ENCODE measurements at regions not wholly inside any gene's neighbourhood (a gene's known extent, or its start where the extent isn't known, plus 50 kb on each side); places are given as distances from the start of the nearest gene placed in this dataset.

- Histone ChIP-seq H4K20me1 (ENCODE audit: insufficient read depth, low read length) (no peaks in the 10 kb centered on the region), H3K27me3 (ENCODE audit: insufficient read depth, low read length) (no peaks in the 10 kb centered on the region), H3K36me3 (ENCODE audit: insufficient read depth, low read length) (no peaks in the 10 kb centered on the region), H2AFZ (ENCODE audit: low read depth, low read length) (no peak overlapping the region), H3K27ac (ENCODE audit: low read depth, low read length) (no peak overlapping the region), H3K4me3 (ENCODE audit: insufficient read depth, low read depth, low read length) (no peak overlapping the region), H3K4me2 (ENCODE audit: low read length) (no peak overlapping the region), H3K4me1 (ENCODE audit: insufficient read depth, low read length) (no peaks in the 10 kb centered on the region), H3K9me3 (ENCODE audit: insufficient read depth, low read depth, low read length) (no peaks in the 10 kb centered on the region), H3K9ac (ENCODE audit: low read length) (no peak overlapping the region), H3K79me2 (ENCODE audit: insufficient read depth, low read length) (no peaks in the 10 kb centered on the region)
- FAIRE-seq (no peak), DNase-seq (ENCODE audit: low read depth) (no peak)
- Mint-ChIP-seq H3K27ac (ENCODE audit: unreplicated experiment) (no peak overlapping the region), H3K9me3 (ENCODE audit: unreplicated experiment) (no peaks in the 10 kb centered on the region), H3K4me1 (ENCODE audit: low read depth, unreplicated experiment) (no peaks in the 10 kb centered on the region), H3K4me3 (ENCODE audit: unreplicated experiment) (no peak overlapping the region), H3K27me3 (ENCODE audit: low read depth, unreplicated experiment) (no peaks in the 10 kb centered on the region), H3K36me3 (ENCODE audit: low read depth, unreplicated experiment) (no peaks in the 10 kb centered on the region)
- TF ChIP-seq CTCF (IDR thresholded peaks at IDR 0.05; ENCODE audit: insufficient read depth, low read depth, low read length) (no peak), EZH2 (IDR thresholded peaks at IDR 0.05; ENCODE audit: insufficient read depth, low read length) (no peak)
Observed at GRCh38 chr4:180253419-180253818, 1989.8 kb upstream of the TENM3 start.

- Mint-ChIP-seq H3K9me3 (ENCODE audit: unreplicated experiment) (no peaks in the 10 kb centered on the region), H3K4me1 (ENCODE audit: low read depth, unreplicated experiment) (no peaks in the 10 kb centered on the region), H3K27me3 (ENCODE audit: low read depth, unreplicated experiment) (no peaks in the 10 kb centered on the region), H3K36me3 (ENCODE audit: low read depth, unreplicated experiment) (no peaks in the 10 kb centered on the region), H3K4me3 (ENCODE audit: unreplicated experiment) (no peak overlapping the region), H3K27ac (ENCODE audit: unreplicated experiment) (no peak overlapping the region)
- Histone ChIP-seq H3K27me3 (ENCODE audit: insufficient read depth, low read length) (no peaks in the 10 kb centered on the region), H3K27ac (ENCODE audit: low read depth, low read length) (no peak overlapping the region), H2AFZ (ENCODE audit: low read depth, low read length) (no peak overlapping the region), H3K9me3 (ENCODE audit: insufficient read depth, low read depth, low read length) (no peaks in the 10 kb centered on the region), H3K36me3 (ENCODE audit: insufficient read depth, low read length) (no peaks in the 10 kb centered on the region), H3K79me2 (ENCODE audit: insufficient read depth, low read length) (no peaks in the 10 kb centered on the region), H3K4me1 (ENCODE audit: insufficient read depth, low read length) (no peaks in the 10 kb centered on the region), H4K20me1 (ENCODE audit: insufficient read depth, low read length) (no peaks in the 10 kb centered on the region), H3K4me2 (ENCODE audit: low read length) (no peak overlapping the region), H3K4me3 (ENCODE audit: insufficient read depth, low read depth, low read length) (no peak overlapping the region), H3K9ac (ENCODE audit: low read length) (no peak overlapping the region)
- FAIRE-seq (no peak), DNase-seq (ENCODE audit: low read depth) (no peak)
- TF ChIP-seq CTCF (IDR thresholded peaks at IDR 0.05; ENCODE audit: insufficient read depth, low read depth, low read length): no peak
- TF ChIP-seq EZH2 (IDR thresholded peaks at IDR 0.05; ENCODE audit: insufficient read depth, low read length): no peak
Observed at GRCh38 chr4:180261346-180261745, 1981.9 kb upstream of the TENM3 start.

GRCh38 chr4:180280076-180280475 lies 1963.1 kb upstream of the TENM3 start:
- H3K9me3 ChIP-seq (ENCODE audit: insufficient read depth, low read depth, low read length): no peaks in the 10 kb centered on the region
- H4K20me1 ChIP-seq (ENCODE audit: insufficient read depth, low read length): no peaks in the 10 kb centered on the region
- H3K4me3 ChIP-seq (ENCODE audit: insufficient read depth, low read depth, low read length): no peak overlapping the region
- no peak for DNase-seq (ENCODE audit: low read depth)
- H3K36me3 ChIP-seq (ENCODE audit: insufficient read depth, low read length): no peaks in the 10 kb centered on the region
- H3K79me2 ChIP-seq (ENCODE audit: insufficient read depth, low read length): no peaks in the 10 kb centered on the region
- H3K4me1 ChIP-seq (ENCODE audit: insufficient read depth, low read length): no peaks in the 10 kb centered on the region
- TF ChIP-seq EZH2 (IDR thresholded peaks at IDR 0.05; ENCODE audit: insufficient read depth, low read length) (no peak), CTCF (IDR thresholded peaks at IDR 0.05; ENCODE audit: insufficient read depth, low read depth, low read length) (no peak)
- H3K9me3 Mint-ChIP-seq (ENCODE audit: unreplicated experiment): no peaks in the 10 kb centered on the region
- H3K27ac Mint-ChIP-seq (ENCODE audit: unreplicated experiment): no peak overlapping the region
- no peaks in the 10 kb centered on the region for H3K27me3 ChIP-seq (ENCODE audit: insufficient read depth, low read length)
- no peak overlapping the region for H3K9ac ChIP-seq (ENCODE audit: low read length)
- no peaks in the 10 kb centered on the region for H3K36me3 Mint-ChIP-seq (ENCODE audit: low read depth, unreplicated experiment)
- peaks cover 3% of the 10 kb centered on the region for H3K27me3 Mint-ChIP-seq (ENCODE audit: low read depth, unreplicated experiment)
- no peak overlapping the region for H3K4me2 ChIP-seq (ENCODE audit: low read length)
- H3K27ac ChIP-seq (ENCODE audit: low read depth, low read length): no peak overlapping the region
- FAIRE-seq: no peak
- H3K4me1 Mint-ChIP-seq (ENCODE audit: low read depth, unreplicated experiment): no peaks in the 10 kb centered on the region
- H2AFZ ChIP-seq (ENCODE audit: low read depth, low read length): no peak overlapping the region
- no peak overlapping the region for H3K4me3 Mint-ChIP-seq (ENCODE audit: unreplicated experiment)
